Common myeloid progenitor, CD34-positive (primary cell): ENCODE measurements at regions not wholly inside any gene's neighbourhood (a gene's known extent, or its start where the extent isn't known, plus 50 kb on each side); places are given as distances from the start of the nearest gene placed in this dataset.

Source experiments
- CTCF ChIA-PET: fragments of 350-600 bp; sonication (Branson Sonifier 250); formaldehyde crosslinking; loops from one replicate; lab custom pipeline; 2021; ENCODE audit warnings: antibody characterized with exemption; lab: Charles Lee
- POLR2A ChIA-PET: fragments of 350-600 bp; sonication (Branson Sonifier 250); formaldehyde crosslinking; loops from one replicate; lab custom pipeline; 2021; ENCODE audit warnings: antibody characterized with exemption; lab: Charles Lee
- DNase-seq, 3 donors: peaks; one replicate each; pipeline versions ENCODE4 v3.0.0 to v3.0.0-alpha.2; 2013
- H3K27ac ChIP-seq, 2 experiments: 1 replicate in 1 of 2; 2 replicates in 1 of 2; pipeline ENCODE4 v1.7.0; 2013; ENCODE audit warnings: inconsistent platforms in 2 of 2, low read length in 2 of 2, mild to moderate bottlenecking in 2 of 2, low read depth in 1 of 2, moderate library complexity in 1 of 2; ENCODE audit not compliant: severe bottlenecking in 2 of 2, insufficient read depth in 1 of 2, poor library complexity in 1 of 2
- H3K27me3 ChIP-seq, 5 experiments: replicated peaks in 2 of 5; 1 replicate in 3 of 5; 2 replicates in 2 of 5; pipeline versions ENCODE4 v1.6.1 to v1.7.0; 2013; ENCODE audit warnings: low read length in 4 of 5, mild to moderate bottlenecking in 2 of 5, moderate library complexity in 2 of 5, inconsistent platforms in 1 of 5; ENCODE audit not compliant: insufficient read depth in 5 of 5, control insufficient read depth in 4 of 5
- H3K36me3 ChIP-seq, 4 experiments: 1 replicate in 2 of 4; 2 replicates in 2 of 4; pipeline versions ENCODE4 v1.6.1 to v1.7.0; 2013; ENCODE audit warnings: low read length in 3 of 4, control low read depth in 1 of 4, mild to moderate bottlenecking in 1 of 4; ENCODE audit not compliant: control insufficient read depth in 4 of 4, insufficient read depth in 4 of 4
- H3K4me1 ChIP-seq, 4 experiments: 1 replicate in 3 of 4; 2 replicates in 1 of 4; pipeline versions ENCODE4 v1.6.1 to v1.7.1; 2013; ENCODE audit warnings: low read length in 3 of 4, mild to moderate bottlenecking in 3 of 4, control low read depth in 1 of 4, inconsistent platforms in 1 of 4, moderate library complexity in 1 of 4; ENCODE audit not compliant: control insufficient read depth in 4 of 4, insufficient read depth in 4 of 4; ENCODE audit errors: control extremely low read depth in 1 of 4
- H3K4me3 ChIP-seq, 7 experiments: 1 replicate in 4 of 7; 2 replicates in 3 of 7; pipeline versions ENCODE4 v1.5.1 to v1.7.0; 2013; ENCODE audit warnings: mild to moderate bottlenecking in 7 of 7, low read length in 6 of 7, moderate library complexity in 6 of 7, inconsistent platforms in 2 of 7, low read depth in 2 of 7, control low read depth in 1 of 7; ENCODE audit not compliant: insufficient read depth in 4 of 7, control insufficient read depth in 1 of 7; ENCODE audit errors: extremely low read depth in 1 of 7
- H3K9me3 ChIP-seq, 5 experiments: 1 replicate in 4 of 5; 2 replicates in 1 of 5; pipeline versions ENCODE4 v1.6.1 to v1.7.1; 2013; ENCODE audit warnings: low read length in 4 of 5, mild to moderate bottlenecking in 2 of 5, inconsistent platforms in 1 of 5, low read depth in 1 of 5, moderate library complexity in 1 of 5; ENCODE audit not compliant: control insufficient read depth in 4 of 5, insufficient read depth in 2 of 5; ENCODE audit errors: control extremely low read depth in 1 of 5
- WGBS: methylation state at CpG from one replicate; pipeline ENCODE4 v1.1.5; 2013; ENCODE audit not compliant: insufficient coverage; 5-methylcytosine and 5-hydroxymethylcytosine counted together

DNA sequence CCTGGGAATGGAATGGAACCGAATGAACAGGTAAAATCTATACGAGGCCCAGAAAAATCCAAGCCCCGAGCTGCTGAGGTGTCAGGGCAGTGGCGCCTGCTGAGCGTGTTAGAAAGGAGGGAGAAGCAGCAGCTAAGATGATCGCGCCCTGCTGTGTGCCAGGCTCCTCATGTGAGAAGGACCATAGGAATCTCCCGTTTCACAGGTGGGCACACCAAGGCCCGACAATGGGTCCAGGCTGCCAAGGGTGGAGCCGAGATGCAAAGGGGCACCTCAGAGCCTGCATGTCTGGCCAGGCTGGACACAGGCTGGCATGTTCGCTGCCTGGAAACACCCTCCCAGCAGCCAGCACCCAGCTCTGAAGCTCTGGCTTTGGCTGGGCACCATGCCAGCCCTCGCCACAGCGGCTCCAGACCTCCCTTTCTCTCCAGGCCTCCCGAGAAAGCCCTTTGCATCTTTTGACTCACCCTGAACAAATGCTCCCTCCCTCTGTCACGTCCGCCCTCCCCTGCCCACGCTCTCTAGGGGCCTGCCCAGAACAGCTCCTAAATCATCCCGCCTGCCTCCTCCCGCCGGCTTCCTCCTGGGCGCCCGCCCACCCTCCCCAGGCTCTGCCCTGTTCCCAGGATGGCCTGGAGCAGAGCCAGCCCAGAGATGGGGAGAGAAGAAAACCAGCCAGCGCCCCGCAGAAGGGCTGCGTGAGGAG lies 217.8 kb upstream of the GSE1 start:
- peak overlapping the region in 1 of 7 experiments; percentile 19 for H3K4me3 ChIP-seq

DNA sequence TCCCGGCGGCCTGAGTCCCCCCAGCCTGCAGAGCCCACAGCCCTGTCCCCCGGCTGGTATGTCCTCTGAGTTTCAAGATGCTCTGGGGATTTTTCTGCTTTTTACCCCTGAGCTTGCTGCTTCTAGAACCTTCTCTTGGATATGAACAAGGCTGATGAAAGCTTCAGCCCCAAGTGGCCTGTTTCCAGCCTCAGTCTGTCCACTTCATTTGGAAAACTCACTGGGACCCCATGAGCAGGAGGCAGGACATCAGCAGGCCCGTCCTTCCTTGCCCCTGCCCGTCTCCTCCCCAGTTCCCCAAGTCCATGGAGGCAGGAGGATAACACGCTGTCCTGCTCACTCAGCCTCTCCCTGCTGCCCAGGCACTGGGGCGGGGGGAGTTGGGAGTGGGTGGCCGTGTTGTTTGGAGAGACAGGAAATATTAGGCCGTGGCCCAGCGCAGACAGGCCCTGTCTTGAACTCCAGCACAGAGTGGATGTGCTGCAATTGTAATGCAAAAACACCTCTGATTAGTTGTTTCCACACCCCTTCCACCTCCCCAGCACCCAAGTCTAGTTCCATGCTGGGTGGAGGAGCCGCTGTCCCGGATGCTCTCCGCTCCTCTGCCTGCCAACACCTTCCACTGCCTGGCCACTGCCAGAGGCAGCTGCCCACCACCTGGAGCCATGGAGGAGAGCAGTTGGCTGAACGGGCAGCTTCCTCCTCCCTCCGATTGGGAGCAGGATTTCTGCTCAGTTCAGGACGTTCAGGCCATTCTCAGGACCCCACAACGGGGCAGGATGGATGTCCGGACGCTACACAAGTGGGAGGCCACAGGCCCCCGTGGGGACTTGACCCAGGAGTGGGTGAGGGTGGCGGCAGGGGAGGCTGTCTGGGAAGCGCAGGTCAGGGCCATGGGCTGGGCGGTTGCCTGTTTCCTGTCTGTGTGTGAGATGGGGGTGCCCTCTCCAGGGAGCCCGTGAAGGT lies 216.9 kb upstream of the GSE1 start:
- 48% methylated on average over 19 of the region's 24 CpGs for WGBS

More for the DNA sequence above, 217.8 kb upstream of the GSE1 start:
- POLR2A ChIA-PET = no interaction called here
- Histone ChIP-seq H3K9me3 (no peaks in the 10 kb centered on the region), H3K4me1 (peaks cover 0 to 33% (median 28%) of the 10 kb centered on the region in 4 experiments), H3K27ac (no peak overlapping the region), H3K27me3 (no peaks in the 10 kb centered on the region), H3K36me3 (no peaks in the 10 kb centered on the region)
- CTCF ChIA-PET = interaction anchor here (0.8 to 2.9 kb wide), 12 partner anchors 10 to 221 kb away, joined by 3 to 16 read pairs (median 4); no protein-coding TSS in a partner anchor
- DNase-seq = peak; percentile 59 to 79 (median 76)
- WGBS = 48% methylated on average over 15 of the region's 25 CpGs

DNA sequence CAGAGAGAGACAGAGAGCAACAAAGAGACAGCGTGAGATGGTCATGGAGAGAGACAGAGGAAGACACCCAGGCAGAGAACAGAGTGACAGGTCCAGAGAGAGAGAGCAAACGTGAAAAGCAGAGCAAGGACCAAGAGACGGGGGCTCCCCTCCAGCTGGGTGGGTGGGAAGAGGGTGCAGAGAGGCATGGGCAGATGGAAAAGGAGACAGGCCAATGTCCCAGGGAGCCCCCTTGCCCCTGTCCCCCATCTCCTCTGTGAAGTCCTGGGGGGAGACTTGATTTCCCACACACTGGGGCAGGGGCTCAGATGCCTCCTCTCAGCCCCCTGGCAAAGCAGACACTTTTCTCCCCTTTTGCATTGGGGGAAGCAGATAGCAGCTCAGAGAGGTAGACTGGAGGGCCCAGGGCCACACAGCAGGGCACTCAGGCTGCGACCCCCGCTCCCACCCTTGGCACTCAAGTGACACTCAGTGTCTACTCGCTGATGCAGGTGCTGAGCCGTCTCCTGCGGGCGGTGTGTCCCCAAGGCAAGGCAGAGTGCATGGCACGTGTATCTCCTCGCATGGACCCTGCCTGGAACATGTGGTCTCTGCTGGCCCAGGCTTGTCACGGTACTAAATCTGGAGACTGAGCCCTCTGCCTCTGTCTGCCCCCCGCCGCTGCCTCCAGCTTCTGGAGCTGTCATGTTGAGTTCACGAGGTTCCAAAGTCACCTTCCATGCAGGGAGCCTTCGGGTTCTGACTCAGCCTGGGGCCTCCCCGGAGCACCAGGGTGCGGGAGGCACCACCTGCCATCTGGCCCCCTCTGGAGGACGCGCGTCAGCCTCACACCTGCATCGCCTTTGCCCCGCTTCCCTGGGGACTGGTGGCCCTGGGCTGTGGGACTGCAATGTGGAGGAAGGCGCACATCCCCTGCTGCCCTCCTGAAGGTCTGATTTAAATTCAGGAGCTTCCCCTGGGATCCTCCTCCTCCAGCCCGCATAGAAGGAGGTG lies 215.9 kb upstream of the GSE1 start:
- Histone ChIP-seq H3K9me3 (no peaks in the 10 kb centered on the region), H3K36me3 (no peaks in the 10 kb centered on the region), H3K27ac (no peak overlapping the region), H3K27me3 (no peaks in the 10 kb centered on the region), H3K4me3 (no peak overlapping the region), H3K4me1 (peaks cover 0 to 31% (median 30%) of the 10 kb centered on the region in 4 experiments)
- no peak for DNase-seq
- ChIA-PET CTCF (interaction anchor here (1.0 to 3.6 kb wide), 8 partner anchors 12 to 219 kb away, joined by 3 to 16 read pairs (median 6); no protein-coding TSS in a partner anchor), POLR2A (no interaction called here)
- 92% methylated on average over 21 of the region's 25 CpGs for whole genome bisulfite sequencing

More for the DNA sequence above, 216.9 kb upstream of the GSE1 start:
- Histone ChIP-seq H3K27ac (no peak overlapping the region), H3K27me3 (no peaks in the 10 kb centered on the region), H3K4me3 (peak overlapping the region in 1 of 7 experiments; percentile 19), H3K4me1 (peaks cover 0 to 31% (median 28%) of the 10 kb centered on the region in 4 experiments), H3K9me3 (no peaks in the 10 kb centered on the region), H3K36me3 (no peaks in the 10 kb centered on the region)
- ChIA-PET CTCF (interaction anchor here (0.9 to 3.6 kb wide), 10 partner anchors 11 to 220 kb away, joined by 3 to 16 read pairs (median 7); no protein-coding TSS in a partner anchor), POLR2A (no interaction called here)
- no peak for DNase-seq

DNA sequence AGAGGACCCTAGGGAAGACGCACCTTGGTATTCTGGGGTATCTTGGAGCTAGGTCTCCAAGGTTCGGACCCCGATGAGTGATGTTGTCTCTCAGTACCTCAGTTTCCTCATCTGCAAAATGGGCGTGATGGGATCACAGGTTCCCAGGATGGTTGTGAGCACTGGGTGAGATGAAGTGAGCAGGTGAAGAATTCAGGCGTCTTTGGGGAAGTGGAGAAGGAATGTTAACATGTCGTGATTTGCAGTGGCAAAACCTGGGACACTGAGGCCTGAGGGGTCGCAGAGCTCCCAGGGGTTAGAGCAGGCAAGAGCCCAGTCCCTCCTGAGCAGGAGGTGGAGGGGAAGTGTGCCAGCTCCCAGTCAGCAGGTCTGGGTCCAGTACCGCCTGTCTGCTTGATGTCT lies 215.1 kb upstream of the GSE1 start:
- peaks cover 0 to 40% (median 38%) of the 10 kb centered on the region in 4 experiments for H3K4me1 ChIP-seq
- no peaks in the 10 kb centered on the region for H3K27me3 ChIP-seq
- no peak overlapping the region for H3K4me3 ChIP-seq
- H3K9me3 ChIP-seq = no peaks in the 10 kb centered on the region
- WGBS = 94% methylated on average over 7 of the region's 8 CpGs
- DNase-seq = no peak
- no peak overlapping the region for H3K27ac ChIP-seq
- no peaks in the 10 kb centered on the region for H3K36me3 ChIP-seq
- ChIA-PET POLR2A (no interaction called here), CTCF (interaction anchor here (0.6 to 3.6 kb wide), 7 partner anchors 18 to 218 kb away, joined by 3 to 12 read pairs (median 4); no protein-coding TSS in a partner anchor)

DNA sequence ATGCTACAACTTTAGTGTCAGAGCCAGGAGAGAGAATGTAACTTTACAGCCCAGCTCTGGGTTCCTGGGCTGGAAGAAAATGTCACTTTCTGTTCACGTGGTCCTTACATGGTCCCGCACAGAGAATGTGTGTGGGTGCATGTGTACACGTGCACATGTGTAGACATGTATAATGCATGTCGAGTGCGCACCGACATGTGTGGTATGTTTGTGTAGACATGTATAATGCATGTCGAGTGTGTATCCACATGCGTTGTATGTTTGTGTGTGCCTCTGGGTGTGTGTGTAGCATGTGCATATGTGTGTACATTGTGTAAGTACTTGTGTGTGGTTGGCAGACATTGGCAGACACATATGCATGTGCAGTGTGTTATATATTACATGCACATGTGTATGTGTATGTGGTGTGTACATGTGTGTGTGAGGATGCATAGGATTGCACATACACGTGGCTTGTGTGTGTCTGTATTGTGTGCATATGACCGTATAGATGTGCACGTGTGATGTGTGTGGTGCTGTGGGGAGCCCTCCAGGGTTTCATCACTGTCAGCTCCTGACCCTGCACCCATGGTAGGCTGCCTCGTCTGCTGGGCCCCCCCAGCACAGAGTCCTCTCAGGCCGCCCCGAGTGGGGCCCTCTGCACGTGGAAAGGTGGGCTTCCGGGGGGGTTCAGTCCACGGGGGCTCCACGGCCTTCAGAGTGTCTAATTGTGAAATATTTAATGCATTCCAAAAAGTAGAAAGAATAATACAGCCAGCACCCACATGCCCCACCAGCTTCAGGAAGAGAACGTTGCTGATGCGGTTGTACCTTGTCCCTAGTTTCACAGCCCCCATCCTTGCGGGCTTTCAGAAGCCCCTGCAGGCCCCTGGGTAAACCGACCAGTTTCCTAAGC lies 214.2 kb upstream of the GSE1 start:
- H3K27me3 ChIP-seq = no peaks in the 10 kb centered on the region
- no peaks in the 10 kb centered on the region for H3K9me3 ChIP-seq
- ChIA-PET CTCF (interaction anchor here (0.6 to 3.6 kb wide), 9 partner anchors 8 to 211 kb away, joined by 3 to 12 read pairs (median 4); no protein-coding TSS in a partner anchor), POLR2A (interaction anchor here (0.6 kb wide), 1 partner anchor 211 kb away, joined by 3 read pairs; no protein-coding TSS in a partner anchor)
- H3K4me1 ChIP-seq = peaks cover 0 to 47% (median 43%) of the 10 kb centered on the region in 4 experiments
- H3K4me3 ChIP-seq = no peak overlapping the region
- H3K36me3 ChIP-seq = no peaks in the 10 kb centered on the region
- H3K27ac ChIP-seq = no peak overlapping the region
- 91% methylated on average over 12 of the region's 22 CpGs for WGBS
- DNase-seq = no peak
